ENCODE measurements at regions not wholly inside any gene's neighbourhood (a gene's known extent, or its start where the extent isn't known, plus 50 kb on each side); places are given as distances from the start of the nearest gene placed in this dataset.
"Not testable (repeated sequence)": the region's sequence is repeated elsewhere in the genome, so short reads cannot be mapped to it uniquely, and the experiment has no call there.

DNA sequence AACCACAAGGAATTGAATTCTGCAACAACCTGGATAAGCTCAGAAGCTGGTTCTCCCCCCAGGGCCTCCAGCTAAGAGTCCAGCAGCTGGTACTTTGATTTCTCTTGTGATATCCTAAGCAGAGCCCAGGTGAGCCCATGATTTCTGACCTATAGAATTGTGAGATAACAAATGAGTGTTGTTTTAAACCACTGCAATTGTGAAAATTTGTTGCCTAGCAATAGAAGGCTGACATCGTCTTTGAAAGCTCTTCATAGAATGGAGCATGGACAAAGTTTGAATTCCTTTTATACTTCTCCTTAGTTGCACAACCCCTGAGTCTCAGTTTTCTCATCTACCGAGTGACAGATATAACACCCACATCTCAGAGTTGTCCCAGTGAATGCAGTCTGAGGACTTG, 129.9 kb downstream of the TEX36 start:
- no peak for DNase-seq

DNA sequence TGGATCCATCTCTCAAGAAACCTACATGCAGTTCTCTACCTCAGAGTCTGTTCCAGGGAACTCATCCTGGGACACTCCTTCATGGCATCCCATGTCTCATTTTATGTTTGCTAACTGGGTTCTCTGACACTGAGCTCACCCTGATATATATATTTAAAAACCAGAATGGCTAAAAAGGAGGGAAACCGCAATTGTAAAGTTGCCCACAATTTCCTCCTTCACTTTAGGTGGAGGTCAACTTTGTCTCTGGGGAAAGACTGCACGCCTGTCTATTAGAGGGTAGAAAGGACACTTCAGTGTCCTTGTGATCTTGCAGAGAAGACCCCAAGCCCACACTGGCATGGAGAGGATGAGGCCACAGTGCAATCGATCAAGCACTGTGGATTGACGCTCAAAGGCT, 131.7 kb downstream of the TEX36 start:
- no peak for DNase-seq

DNA sequence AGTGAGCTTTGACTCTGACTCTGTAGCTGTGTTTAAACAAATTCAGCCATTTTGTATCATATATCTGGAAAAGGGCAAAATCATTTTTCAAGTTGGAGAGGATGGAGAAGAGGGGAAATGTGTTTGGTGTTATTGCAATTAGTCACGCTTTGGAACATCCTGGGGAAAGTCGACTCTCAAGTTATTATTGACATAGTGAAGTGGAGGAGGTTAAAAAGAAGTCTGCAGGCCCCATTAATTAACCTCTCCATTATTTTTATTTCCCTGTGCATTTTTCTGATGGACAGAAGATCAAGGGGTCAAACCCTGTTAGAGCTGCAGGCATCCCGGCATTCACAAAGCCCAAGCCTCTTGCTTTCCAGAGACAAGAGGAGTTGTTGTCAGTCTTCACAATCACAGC, 132.6 kb downstream of the TEX36 start:
- no peak for DNase-seq

DNA sequence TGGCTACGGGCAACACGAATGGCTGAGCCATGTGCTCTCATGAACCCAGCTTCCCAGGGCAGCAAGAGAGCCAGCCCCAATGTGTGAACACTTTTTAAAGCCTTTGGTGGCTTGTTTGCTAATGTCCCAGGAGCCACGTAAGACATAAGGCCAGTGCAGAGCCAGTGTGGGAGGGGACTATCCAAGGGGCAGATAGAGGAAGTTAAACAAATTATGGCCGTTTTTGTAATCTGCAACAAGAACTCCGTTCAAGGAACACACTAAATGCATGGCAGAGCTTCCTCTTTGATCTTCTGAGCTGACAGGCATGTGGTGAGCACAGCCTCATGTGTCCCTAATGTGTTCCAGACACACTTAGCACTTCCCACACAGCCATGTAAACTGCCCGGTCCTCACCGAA, 133.3 kb downstream of the TEX36 start:
- DNase-seq = no peak

DNA sequence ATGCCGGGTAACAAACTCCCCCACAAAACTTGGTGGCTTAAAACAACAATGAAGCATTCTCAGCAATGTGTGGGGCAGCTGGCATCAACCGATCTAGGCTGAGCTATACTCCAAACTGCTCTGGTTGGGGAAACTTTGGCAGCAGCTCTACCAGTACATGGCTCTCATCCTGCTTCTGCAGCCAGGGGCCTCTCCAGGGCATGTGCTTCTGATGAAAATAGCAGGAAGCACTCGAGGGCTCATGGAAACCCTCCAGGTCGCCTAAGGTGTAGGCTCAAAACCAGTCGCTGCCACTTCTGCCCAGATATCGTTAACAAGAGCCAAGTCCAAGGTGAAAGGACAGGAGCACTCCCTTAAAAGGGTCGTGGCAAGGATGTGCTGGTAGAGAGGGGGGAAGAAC, 134.1 kb downstream of the TEX36 start:
- DNase-seq = no peak

DNA sequence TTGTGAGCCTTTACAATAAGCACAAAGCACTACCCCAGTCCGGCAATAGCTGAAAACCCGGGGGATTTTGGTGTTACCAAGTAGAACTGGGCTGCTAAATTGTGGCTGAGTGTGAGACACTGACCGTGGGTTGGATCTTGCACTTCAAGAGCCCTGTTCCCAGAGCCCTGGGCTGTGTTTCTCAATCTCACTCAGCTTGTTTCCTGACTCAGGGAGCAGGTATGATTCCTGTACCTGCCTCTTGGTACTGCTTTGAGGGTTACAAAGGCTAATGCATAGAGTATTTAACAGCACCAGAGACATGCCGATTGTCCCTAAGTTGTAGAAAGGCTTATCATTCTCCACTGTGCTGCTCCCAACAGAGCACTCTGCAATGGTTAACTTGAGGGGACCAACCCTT, 134.6 kb downstream of the TEX36 start:
- DNase-seq = no peak

DNA sequence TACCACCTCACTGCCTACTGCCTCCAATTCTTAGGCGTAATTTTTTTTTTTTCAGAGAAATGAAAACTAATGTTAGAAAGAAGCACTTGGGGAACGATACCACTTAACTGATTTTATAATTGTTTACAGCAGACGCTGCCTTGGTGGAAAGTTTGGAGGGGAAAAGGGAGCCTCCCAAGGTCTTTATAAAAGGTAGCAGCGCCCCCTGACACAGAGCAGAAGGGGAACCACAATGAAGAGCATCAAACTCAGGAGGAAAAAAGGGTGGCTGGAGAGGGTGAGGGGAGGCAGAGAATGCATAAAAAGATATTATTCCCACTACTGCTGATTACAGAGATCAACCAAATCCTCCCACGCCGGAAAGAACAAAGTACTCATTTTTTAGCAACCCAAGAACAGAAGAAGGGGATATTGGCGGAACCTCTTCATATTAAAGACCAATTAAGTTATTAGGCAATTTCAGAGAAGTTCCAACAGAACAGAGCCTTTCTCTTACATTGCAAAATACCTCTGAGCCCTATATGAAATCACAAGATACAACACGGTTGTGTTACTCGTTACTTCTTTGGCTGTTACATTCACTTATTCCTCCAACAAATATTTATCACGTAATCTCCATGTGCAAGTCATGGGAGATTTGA, 135.8 kb downstream of the TEX36 start:
- DNase-seq = no peak

DNA sequence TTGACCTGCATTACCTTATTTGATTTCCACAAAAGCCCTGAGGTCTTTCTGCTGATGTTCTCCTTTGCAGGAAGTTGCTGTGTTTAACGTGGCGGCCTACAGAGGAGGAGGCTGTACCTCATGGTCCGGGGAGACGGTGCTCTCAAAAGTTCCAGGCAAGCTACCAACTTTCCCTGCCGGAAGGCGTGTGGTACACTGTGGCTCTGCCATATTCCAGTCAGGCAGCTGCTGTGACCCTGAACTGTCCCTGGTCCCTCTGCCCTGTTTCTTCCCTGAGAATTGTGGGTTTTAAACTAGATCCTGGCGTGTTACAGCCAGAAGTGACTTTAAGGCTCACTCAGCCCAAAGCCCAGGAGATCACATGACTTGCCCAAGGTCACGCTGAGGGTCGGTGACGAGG, 139.2 kb downstream of the TEX36 start:
- DNase-seq = no peak

DNA sequence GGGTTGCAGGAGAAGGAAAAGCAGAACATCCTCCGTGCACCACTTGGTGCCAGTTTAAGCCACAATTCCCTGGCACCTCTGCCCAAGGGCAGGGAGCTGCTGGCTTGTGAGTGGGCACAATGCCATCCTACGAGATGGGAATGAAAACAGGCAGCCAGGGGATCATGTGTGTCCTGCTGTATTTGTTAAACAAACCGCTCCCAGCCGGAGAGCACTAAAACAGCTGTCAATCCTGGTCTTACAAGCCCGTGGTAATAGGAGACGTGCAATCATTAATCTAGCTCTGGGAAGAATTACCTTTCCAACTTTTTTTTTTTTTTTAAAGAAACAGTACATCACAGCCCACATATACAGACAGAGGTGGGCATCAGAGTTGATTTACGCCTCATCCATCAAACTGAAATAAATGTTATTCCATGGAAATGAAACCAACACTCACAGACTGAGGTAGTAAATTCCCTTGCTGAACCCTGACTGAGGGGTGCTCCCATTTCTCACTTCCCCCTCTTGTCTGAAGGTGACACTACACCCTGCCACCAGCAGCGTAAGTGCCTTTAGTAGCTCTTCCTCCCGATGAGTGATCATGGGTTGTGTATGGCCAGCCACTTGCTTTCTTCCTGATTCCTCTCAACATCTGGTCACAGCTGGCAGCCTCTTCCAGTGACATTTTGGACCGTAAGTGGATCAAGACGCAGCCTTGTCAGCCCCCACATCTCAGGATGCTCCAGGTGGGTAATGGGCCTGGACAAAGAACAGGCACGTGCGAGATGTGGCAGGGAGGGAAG, 143.8 kb downstream of the TEX36 start:
- DNase-seq = no peak

DNA sequence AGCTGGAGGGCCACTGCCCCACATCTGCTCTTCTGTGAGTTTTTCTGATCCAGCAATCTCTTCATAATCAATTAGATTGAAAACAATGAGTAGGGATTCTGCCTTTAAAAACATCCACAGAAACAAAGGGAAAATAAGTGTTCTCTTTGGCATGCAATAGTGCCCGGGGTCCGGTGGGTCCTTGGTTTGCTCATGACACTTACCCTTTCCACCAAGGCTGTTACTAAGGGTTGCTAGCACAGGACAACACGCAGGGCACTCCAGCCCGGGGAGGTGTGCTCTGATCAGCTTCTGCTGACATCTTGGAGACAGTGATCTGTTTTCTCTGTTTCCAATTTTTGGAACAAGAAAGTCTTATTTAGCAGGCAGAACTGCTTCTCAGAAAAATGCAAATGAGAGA, 146.7 kb downstream of the TEX36 start:
- no peak for DNase-seq

DNA sequence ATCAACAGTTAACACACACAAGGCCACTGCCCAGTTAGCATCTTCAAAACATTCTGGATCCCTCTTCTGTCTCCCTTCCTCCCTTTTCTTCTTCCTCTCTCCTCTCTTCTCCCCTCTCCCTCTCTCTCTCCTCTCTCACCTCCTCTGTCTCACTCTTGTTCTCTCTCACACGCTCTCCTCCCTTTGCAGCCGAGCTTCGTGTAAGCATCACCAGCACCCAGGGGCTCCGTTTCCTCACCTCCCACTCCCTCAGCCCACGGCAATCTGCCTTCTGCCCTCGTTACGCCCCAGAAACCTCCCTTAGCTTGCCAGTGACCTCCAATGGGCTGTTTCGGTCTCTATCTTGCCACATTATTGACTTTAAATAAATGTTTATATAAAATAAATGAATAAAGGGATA, 147.4 kb downstream of the TEX36 start:
- no peak for DNase-seq

DNA sequence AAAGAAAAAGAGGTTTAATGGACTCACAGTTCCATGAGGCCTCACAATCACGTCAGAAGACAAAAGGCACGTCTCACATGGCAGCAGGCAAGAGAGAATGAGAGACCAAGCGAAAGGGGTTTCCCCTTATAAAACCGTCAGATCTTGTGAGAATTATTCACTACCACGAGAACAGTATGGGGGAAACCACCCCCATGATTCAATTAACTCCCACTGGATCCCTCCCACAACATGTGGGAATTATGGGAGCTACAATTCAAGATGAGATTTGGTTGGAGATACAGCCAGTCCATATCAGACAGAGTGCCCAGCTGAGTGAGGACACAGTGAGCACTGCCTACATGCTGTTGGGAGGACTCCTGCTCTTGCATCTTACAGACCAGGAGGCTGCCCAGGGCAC, 148.4 kb downstream of the TEX36 start:
- no peak for DNase-seq

DNA sequence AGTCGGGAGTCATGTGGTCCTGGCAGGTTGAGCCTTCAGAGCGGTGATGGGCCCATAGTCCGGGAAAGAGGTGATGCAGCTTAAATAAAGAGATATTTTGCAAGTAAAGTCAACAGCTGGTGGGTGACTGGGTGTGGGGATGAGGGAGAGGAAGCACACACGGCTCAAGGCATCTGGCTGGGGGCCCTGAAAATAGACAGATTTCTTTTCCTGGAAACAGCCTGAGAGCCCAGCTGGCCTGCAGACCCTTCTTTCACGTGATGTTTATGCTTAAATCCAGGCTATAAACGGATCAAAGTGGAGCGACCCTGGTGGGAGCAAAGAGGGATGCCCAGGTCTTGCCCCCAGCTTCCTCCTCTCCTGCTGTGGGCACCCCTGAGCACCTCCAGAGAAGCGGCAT, 149.1 kb downstream of the TEX36 start:
- DNase-seq = no peak

DNA sequence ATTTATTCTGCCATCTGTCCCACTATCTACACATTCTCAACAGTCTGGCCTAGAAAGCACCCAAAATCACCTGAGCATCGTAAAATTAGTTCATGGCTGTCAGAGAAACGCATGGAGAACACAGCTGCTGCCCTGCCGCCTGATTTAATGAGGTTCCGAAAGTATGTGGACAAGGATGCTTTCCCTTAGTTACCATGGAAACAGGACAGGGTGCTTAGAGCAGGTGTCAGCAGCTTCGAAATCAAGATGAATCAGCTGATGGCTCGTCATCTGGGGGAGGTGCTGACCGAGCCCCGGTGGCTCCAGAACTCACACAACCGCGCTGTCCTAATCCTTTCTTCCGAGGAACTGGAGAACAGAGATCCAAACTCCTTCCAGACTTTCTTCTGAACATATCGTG, 151.5 kb downstream of the TEX36 start:
- no peak for DNase-seq

DNA sequence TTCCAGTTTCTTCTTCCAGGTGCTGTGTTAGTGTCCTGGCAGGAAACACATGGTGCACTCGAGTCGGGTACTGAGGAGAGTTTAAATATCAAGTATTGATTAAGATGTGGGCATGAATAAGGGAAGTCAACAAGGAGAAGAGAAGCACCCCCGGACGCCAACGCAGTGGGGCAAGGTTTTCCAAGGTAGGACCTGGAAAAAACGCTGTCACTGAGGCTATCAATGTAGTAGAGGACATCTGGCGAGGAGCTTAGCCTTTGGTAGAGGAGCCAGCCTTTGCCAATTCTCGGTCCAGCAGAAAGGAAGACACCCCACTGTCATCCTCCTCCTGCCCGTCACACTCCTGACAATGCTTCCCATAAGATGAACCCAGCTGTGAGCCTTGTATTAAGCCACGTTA, 159.6 kb downstream of the TEX36 start:
- no peak for DNase-seq

DNA sequence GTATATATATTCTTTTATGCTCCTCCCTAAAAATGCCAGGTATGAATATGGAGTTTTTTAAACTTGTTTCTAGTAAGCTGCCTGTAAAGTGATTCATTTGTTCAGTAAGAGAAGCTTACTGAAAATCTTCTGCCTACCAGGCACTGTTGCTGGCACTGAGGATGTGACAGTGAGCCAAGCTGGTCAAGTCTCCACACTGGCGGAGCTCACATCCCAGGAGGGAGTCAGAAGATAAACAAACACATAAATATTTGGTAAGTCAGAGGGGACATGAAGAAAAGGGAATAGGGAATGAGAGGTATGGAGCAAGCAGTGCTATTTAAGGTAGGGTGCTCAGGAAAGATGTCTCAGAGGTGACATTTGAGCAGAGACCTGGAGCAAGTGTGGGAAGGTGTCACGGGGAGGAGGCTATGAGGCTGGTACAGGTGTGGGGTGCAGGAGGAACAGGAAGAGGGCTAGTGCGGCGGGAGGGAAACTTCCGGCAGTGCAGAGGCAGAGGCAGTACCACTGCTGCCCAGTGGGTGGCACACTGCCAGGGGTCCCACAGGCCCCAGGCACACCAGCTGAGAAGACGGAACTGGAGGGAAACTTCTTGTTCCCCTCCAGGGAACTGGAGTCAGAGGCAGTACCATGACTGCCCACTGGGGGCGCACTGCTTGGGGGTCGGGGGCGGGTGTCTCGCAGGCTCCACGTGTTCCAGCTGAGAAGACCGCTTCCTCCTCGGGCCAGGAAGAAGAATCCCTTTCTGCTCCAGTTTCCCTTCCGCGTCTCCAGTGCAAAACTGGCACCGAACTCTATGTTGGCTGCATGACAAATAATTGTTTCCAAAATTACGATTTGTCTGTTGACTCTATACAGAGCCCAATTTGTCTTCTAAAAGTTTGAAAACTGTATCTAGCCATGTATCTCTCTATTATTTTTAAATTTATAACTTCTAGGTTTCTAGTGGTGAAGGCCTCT, 161.0 kb downstream of the TEX36 start:
- DNase-seq = no peak

DNA sequence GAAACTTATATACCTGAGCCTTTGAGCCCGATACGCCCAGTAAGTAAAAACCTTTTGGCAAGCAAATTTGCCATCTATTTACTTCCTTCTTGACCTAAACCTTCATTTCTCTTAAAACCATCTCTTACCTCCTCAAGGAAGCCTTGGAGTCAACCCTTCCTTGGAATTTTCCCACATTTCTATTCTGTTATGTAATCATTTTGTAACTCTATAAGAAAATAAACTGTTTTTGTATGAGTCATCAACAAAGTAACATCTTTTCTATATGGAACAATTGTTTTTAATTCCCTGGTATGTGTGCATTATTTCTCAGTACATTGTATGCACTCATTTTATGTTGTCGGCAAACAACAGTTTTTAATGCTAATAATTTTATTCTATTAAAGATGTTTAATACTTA, 162.0 kb downstream of the TEX36 start:
- no peak for DNase-seq

DNA sequence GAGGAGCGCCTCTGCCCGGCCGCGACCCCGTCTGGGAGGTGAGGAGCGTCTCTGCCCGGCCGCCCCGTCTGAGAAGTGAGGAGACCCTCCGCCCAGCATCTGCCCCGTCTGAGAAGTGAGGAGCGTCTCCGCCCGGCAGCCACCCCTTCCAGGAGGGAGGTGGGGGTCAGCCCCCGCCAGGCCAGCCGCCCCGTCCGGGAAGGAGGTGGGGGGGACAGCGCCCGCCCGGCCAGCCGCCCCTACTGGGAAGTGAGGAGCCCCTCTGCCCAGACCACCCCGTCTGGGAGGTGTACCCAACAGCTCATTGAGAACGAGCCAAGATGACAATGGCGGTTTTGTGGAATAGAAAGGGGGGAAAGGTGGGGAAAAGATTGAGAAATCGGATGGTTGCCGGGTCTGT, 164.6 kb downstream of the TEX36 start:
- not testable (repeated sequence) for DNase-seq

DNA sequence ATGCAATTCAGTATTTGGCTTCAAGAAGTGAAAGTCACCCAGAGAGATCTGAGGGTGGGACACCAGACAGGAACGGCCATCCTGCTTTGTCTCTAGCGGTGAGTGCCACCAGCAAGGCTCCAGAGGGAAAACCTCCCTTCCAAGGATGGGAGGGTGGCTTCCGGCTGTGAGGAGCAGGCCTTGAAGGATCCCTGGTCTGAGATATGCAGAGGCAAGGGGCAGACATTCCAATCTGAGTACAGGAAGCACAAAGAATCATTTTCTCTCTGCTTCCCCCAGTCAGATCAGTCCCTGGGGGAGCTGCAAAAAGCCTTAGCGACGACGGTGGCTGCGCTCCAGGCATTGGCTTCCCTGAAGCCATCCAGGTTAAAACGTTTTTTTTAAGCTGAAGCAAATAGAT, 167.4 kb downstream of the TEX36 start:
- no peak for DNase-seq

DNA sequence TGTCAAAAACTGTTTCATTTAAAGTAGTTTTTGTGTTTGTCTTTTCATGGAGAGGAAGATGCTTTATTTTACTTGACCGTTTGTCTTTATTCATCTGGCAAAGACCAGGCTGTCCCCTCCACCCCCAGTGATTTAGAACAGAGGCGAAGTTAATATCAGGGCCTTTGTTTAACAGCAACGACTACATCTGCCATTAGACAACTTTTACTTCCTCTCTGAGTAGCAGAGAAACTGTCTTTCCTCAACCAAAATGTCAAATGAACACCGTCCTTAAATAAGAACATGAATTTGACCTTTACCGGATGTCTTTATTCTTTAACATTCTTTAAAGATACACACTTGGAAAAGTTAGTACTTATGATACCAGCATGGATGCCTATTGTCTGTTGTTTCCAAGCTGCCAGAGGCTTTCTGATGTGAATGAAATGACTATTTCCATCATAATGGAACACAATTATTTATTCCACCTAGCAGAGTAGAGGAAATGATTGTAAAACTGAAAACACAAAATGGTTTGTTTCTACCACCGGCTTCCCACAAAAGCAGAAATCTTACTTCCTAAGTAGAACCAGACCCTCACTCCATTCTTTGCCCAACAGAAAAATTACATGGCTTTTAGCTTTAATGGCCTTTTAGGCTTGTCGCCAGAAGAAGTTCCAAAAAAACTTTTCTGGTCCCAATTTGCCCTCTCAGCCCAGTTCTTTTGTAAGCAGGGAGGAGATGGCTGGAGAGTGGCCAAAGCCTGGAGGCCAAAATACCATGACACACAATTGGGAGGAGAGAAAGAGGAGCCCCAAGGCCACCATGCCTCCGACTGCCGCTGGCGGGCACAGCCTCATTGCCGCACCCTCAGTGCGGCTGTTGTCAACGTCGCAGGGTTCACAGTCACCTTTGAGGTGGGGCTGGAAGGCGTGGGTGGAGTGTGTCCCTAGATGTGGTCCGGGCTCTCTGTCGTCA, 168.5 kb downstream of the TEX36 start:
- no peak for DNase-seq

DNA sequence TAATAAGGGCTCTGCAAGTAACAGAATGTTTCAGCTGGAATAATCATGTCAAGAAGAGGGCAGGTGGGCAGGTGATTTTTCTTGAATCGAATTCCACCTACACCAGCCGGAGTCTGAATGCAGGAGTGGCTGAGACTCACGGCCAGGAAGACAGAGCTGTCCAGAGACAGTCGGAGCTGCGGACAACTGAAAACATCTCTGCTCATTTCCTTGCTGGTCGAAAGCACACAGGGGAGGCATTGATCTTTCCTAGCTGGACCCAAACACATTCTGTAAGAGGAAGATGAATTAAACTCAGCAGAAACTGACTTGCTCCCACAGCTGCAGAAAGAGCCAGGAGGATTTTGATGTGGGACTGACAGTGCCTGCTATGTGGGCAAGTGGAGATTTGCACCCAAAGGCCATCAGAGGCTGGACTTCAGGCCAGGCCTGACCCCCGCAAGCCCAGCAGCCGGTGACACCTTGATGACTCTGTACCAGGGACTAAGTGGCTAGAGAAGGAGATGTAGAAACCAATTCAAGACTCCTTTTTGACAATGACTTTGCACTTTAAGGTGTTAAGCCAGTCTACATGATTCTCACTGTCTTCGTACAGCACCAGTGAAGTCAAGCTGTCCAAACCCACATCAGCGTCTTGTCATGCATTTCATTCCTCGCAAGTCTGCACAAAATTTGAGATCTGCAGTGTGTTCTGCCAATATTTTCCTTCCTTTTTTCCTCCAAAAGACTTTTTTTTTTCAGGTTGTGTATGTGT, 169.4 kb downstream of the TEX36 start:
- no peak for DNase-seq

DNA sequence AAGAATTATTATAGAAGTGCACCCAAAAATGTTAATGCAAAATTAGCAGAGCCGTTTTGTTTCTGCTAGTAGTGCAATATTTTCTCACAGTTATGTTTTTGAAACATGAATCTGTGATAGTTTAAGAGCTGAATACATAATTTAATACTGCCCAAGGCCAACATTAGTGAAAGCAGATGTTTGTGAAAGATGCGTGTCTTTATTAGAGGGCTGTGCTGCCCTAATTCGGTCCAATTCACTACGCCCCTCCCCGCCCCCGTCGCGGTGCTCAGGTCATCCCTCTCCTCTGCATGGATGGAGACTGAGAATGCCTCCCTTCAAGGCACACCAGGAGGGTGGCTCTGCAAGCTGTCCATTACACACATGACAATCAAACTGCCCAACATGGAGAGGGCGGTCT, 172.0 kb downstream of the TEX36 start:
- DNase-seq = no peak

Data from NCI-H446 (cell line).